ENCODE measurements at regions not wholly inside any gene's neighbourhood (a gene's known extent, or its start where the extent isn't known, plus 50 kb on each side); places are given as distances from the start of the nearest gene placed in this dataset.

GRCh38 chr7:112882991-112883390 lies 92.8 kb upstream of the TMEM168 start:
- DNase-seq (ENCODE audit: low read depth): no peak

GRCh38 chr7:112882511-112882910 lies 92.3 kb upstream of the TMEM168 start:
- DNase-seq (ENCODE audit: low read depth): no peak

GRCh38 chr7:112882022-112882421 lies 91.8 kb upstream of the TMEM168 start:
- no peak for DNase-seq (ENCODE audit: low read depth)

- no peak for DNase-seq (ENCODE audit: low read depth)
These were observed 90.7 kb upstream of the TMEM168 start for GRCh38 chr7:112880818-112881418.

- no peak for DNase-seq (ENCODE audit: low read depth)
These were observed 87.7 kb upstream of the TMEM168 start for GRCh38 chr7:112877691-112878460.

GRCh38 chr7:112876877-112877276 lies 86.7 kb upstream of the TMEM168 start:
- no peak for DNase-seq (ENCODE audit: low read depth)

- DNase-seq (ENCODE audit: low read depth): no peak
These were observed 84.7 kb upstream of the TMEM168 start for GRCh38 chr7:112874909-112875308.

- DNase-seq (ENCODE audit: low read depth): no peak
These were observed 83.8 kb upstream of the TMEM168 start for GRCh38 chr7:112873831-112874553.

GRCh38 chr7:112869111-112869774 lies 79.0 kb upstream of the TMEM168 start:
- no peak for DNase-seq (ENCODE audit: low read depth)

GRCh38 chr7:112868609-112869008 lies 78.4 kb upstream of the TMEM168 start:
- DNase-seq (ENCODE audit: low read depth): no peak

- no peak for DNase-seq (ENCODE audit: low read depth)
These were observed 76.2 kb upstream of the TMEM168 start for GRCh38 chr7:112866424-112866823.

- no peak for DNase-seq (ENCODE audit: low read depth)
These were observed 74.2 kb upstream of the TMEM168 start for GRCh38 chr7:112864380-112864779.

- DNase-seq (ENCODE audit: low read depth): no peak
These were observed 68.6 kb upstream of the TMEM168 start for GRCh38 chr7:112858838-112859237.

- DNase-seq (ENCODE audit: low read depth): no peak
These were observed 65.0 kb upstream of the TMEM168 start for GRCh38 chr7:112855227-112855626.

- no peak for DNase-seq (ENCODE audit: low read depth)
These were observed 64.0 kb upstream of the TMEM168 start for GRCh38 chr7:112854169-112854568.

- DNase-seq (ENCODE audit: low read depth): no peak
These were observed 63.2 kb upstream of the TMEM168 start for GRCh38 chr7:112853422-112853821.

- no peak for DNase-seq (ENCODE audit: low read depth)
These were observed 53.0 kb upstream of the TMEM168 start for GRCh38 chr7:112843151-112843550.

Measured in non-pigmented ciliary epithelial cell (primary cell).